ENCODE measurements at regions not wholly inside any gene's neighbourhood (a gene's known extent, or its start where the extent isn't known, plus 50 kb on each side); places are given as distances from the start of the nearest gene placed in this dataset.

- TF ChIP-seq REST (IDR thresholded peaks at IDR 0.05; ENCODE audit: unreplicated experiment) (no peak), NANOG (IDR thresholded peaks at IDR 0.05; ENCODE audit: borderline replicate concordance) (no peak), ETS1 (IDR thresholded peaks at IDR 0.05) (no peak), POLR2AphosphoS5 (IDR thresholded peaks at IDR 0.05; ENCODE audit: low read depth) (no peak), ZNF331 (CRISPR knock-in tag; IDR thresholded peaks at IDR 0.05; ENCODE audit: low read depth) (no peak), ZNF462 (CRISPR knock-in tag; IDR thresholded peaks at IDR 0.05) (no peak)
These were observed 460.5 kb downstream of the COG6 start (continued) for GRCh38 chr13:40116008-40116407.

Data from GM23338 (cell line).